HG03457 (cell line): ENCODE measurements at regions not wholly inside any gene's neighbourhood (a gene's known extent, or its start where the extent isn't known, plus 50 kb on each side); places are given as distances from the start of the nearest gene placed in this dataset.
"Not testable (repeated sequence)": the region's sequence is repeated elsewhere in the genome, so short reads cannot be mapped to it uniquely, and the experiment has no call there.

ENCODE experiments used
- ATAC-seq: cut with Tn5 transposase; IDR thresholded peaks from one replicate; pipeline ENCODE4 v1.9.1; 2021; ENCODE audit warnings: moderate number of reproducible peaks; ENCODE audit not compliant: unreplicated experiment

GRCh38 chr14:45990252-45990651 is 661.3 kb downstream of the RPL10L start:
- ATAC-seq: no peak

GRCh38 chr14:45976001-45976400 is 675.6 kb downstream of the RPL10L start:
- ATAC-seq: no peak

GRCh38 chr14:45972416-45972815 is 679.2 kb downstream of the RPL10L start:
- ATAC-seq: no peak

- no peak for ATAC-seq
Measured at GRCh38 chr14:45970621-45971020, 681.0 kb downstream of the RPL10L start.

- ATAC-seq: no peak
Measured at GRCh38 chr14:45968037-45968436, 683.5 kb downstream of the RPL10L start.

GRCh38 chr14:45949479-45949878 is 696.5 kb upstream of the MIS18BP1 start:
- no peak for ATAC-seq

- ATAC-seq: no peak
Measured at GRCh38 chr14:45947830-45948229, 694.8 kb upstream of the MIS18BP1 start.

GRCh38 chr14:45946251-45946650 is 693.2 kb upstream of the MIS18BP1 start:
- ATAC-seq: no peak

- no peak for ATAC-seq
Measured at GRCh38 chr14:45940318-45940717, 687.3 kb upstream of the MIS18BP1 start.

GRCh38 chr14:45939572-45939971 is 686.6 kb upstream of the MIS18BP1 start:
- no peak for ATAC-seq

GRCh38 chr14:45919995-45920394 is 667.0 kb upstream of the MIS18BP1 start:
- ATAC-seq: not testable (repeated sequence)

GRCh38 chr14:45916340-45916953 is 663.4 kb upstream of the MIS18BP1 start:
- no peak for ATAC-seq

- no peak for ATAC-seq
Measured at GRCh38 chr14:45907782-45908181, 654.8 kb upstream of the MIS18BP1 start.

- no peak for ATAC-seq
Measured at GRCh38 chr14:45906257-45906656, 653.3 kb upstream of the MIS18BP1 start.

- ATAC-seq: no peak
Measured at GRCh38 chr14:45905672-45906071, 652.7 kb upstream of the MIS18BP1 start.

GRCh38 chr14:45904314-45904713 is 651.3 kb upstream of the MIS18BP1 start:
- no peak for ATAC-seq

GRCh38 chr14:45902241-45902640 is 649.2 kb upstream of the MIS18BP1 start:
- no peak for ATAC-seq

GRCh38 chr14:45897439-45897838 is 644.4 kb upstream of the MIS18BP1 start:
- ATAC-seq: no peak

GRCh38 chr14:45893127-45893526 is 640.1 kb upstream of the MIS18BP1 start:
- ATAC-seq: no peak

- no peak for ATAC-seq
Measured at GRCh38 chr14:45891417-45892080, 638.5 kb upstream of the MIS18BP1 start.

- ATAC-seq: not testable (repeated sequence)
Measured at GRCh38 chr14:45888766-45889285, 635.8 kb upstream of the MIS18BP1 start.

- no peak for ATAC-seq
Measured at GRCh38 chr14:45877981-45878380, 625.0 kb upstream of the MIS18BP1 start.

GRCh38 chr14:45868863-45869262 is 615.9 kb upstream of the MIS18BP1 start:
- no peak for ATAC-seq
